GM23338 (cell line): ENCODE measurements at regions not wholly inside any gene's neighbourhood (a gene's known extent, or its start where the extent isn't known, plus 50 kb on each side); places are given as distances from the start of the nearest gene placed in this dataset.

Experiments used
- CREB1 ChIP-seq: fragments of 250-450 bp; sonication (Bioruptor Pico); IDR thresholded peaks from 2 replicates; pipeline ENCODE4 v1.5.0; 2020; ENCODE audit warnings: low read depth, mild to moderate bottlenecking, moderate library complexity
- CTCF ChIP-seq, 2 experiments: fragments of 200-600 bp in 1 of 2; sonication (generic) in 1 of 2; conservative IDR thresholded peaks; 2 replicates each; pipeline versions ENCODE4 v1.5.1 to v1.6.1; 2016 to 2017; ENCODE audit warnings: antibody characterized with exemption in 2 of 2, low read depth in 2 of 2, mild to moderate bottlenecking in 2 of 2, moderate library complexity in 1 of 2
- ETS1 ChIP-seq: IDR thresholded peaks from 2 replicates; pipeline ENCODE4 v1.6.1; 2016; ENCODE audit warnings: antibody characterized with exemption
- EZH2 ChIP-seq: fragments of 200-600 bp; sonication (generic); IDR thresholded peaks from one replicate; pipeline ENCODE4 v1.8.0; 2017; ENCODE audit warnings: antibody characterized with exemption, mild to moderate bottlenecking, low read depth; ENCODE audit not compliant: unreplicated experiment
- EZH2phosphoT487 ChIP-seq: fragments of 200-600 bp; sonication (generic); IDR thresholded peaks from one replicate; pipeline ENCODE4 v1.8.1; 2018; ENCODE audit warnings: antibody characterized with exemption; ENCODE audit not compliant: unreplicated experiment
- JUNB ChIP-seq: IDR thresholded peaks from one replicate; pipeline ENCODE4 v1.6.1; 2016; ENCODE audit warnings: antibody characterized with exemption; ENCODE audit not compliant: unreplicated experiment
- REST ChIP-seq: IDR thresholded peaks from one replicate; pipeline ENCODE4 v1.6.1; 2018; ENCODE audit warnings: antibody characterized with exemption; ENCODE audit not compliant: unreplicated experiment
- ZNF114 ChIP-seq: fragments of 250-450 bp; sonication (Bioruptor Pico); IDR thresholded peaks from 2 replicates; pipeline ENCODE4 v1.5.0; 2020; ENCODE audit warnings: mild to moderate bottlenecking, moderate library complexity

GRCh38 chrX:74111245-74111644, 192.7 kb upstream of the ZCCHC13 start:
- TF ChIP-seq CTCF (conservative IDR thresholded peaks at IDR 0.05; ENCODE audit: low read depth in 2 of 2) = no peak
- TF ChIP-seq EZH2 = no peak
- TF ChIP-seq CREB1 (CRISPR knock-in tag) = no peak
- no peak for TF ChIP-seq EZH2phosphoT487
- no peak for TF ChIP-seq ZNF114 (CRISPR knock-in tag)
- TF ChIP-seq REST = no peak
- no peak for TF ChIP-seq JUNB
- no peak for TF ChIP-seq ETS1
